ENCODE measurements at regions not wholly inside any gene's neighbourhood (a gene's known extent, or its start where the extent isn't known, plus 50 kb on each side); places are given as distances from the start of the nearest gene placed in this dataset.

- TF ChIP-seq CTCF (IDR thresholded peaks at IDR 0.05) (no peak), POLR2A (IDR thresholded peaks at IDR 0.05) (no peak), EP300 (IDR thresholded peaks at IDR 0.05) (no peak)
Measured at GRCh38 chrX:11867610-11868345, 109.7 kb downstream of the MSL3 start.
